ENCODE measurements at regions not wholly inside any gene's neighbourhood (a gene's known extent, or its start where the extent isn't known, plus 50 kb on each side); places are given as distances from the start of the nearest gene placed in this dataset.

Small RNAs in the stretch of these regions (small RNA-seq; reads per million reads assigned to genes)
- 0 reads per million in 3 experiments for gene AC013410.2 (ENCODE audit: insufficient read depth in 2 of 3, insufficient read length in 3 of 3, low read depth in 2 of 3, low replicate concordance in 1 of 3)

All from HepG2 (cell line).